NCI-H446 (cell line): ENCODE measurements at regions not wholly inside any gene's neighbourhood (a gene's known extent, or its start where the extent isn't known, plus 50 kb on each side); places are given as distances from the start of the nearest gene placed in this dataset.
"Not testable (repeated sequence)": the region's sequence is repeated elsewhere in the genome, so short reads cannot be mapped to it uniquely, and the experiment has no call there.

Source experiments
- DNase-seq, 2 experiments: peaks; one replicate each; lab custom pipeline; 2025; lab: John Stamatoyannopoulos, UW

GRCh38 chr3:102909904-102910303 lies 475.1 kb downstream of the ZPLD1 start:
- DNase-seq, result no peak

GRCh38 chr3:102916532-102916931 lies 481.7 kb downstream of the ZPLD1 start:
- no peak for DNase-seq

GRCh38 chr3:102926618-102927017 lies 491.8 kb downstream of the ZPLD1 start:
- no peak for DNase-seq

GRCh38 chr3:102933377-102933776 lies 498.6 kb downstream of the ZPLD1 start:
- no peak for DNase-seq

DNA sequence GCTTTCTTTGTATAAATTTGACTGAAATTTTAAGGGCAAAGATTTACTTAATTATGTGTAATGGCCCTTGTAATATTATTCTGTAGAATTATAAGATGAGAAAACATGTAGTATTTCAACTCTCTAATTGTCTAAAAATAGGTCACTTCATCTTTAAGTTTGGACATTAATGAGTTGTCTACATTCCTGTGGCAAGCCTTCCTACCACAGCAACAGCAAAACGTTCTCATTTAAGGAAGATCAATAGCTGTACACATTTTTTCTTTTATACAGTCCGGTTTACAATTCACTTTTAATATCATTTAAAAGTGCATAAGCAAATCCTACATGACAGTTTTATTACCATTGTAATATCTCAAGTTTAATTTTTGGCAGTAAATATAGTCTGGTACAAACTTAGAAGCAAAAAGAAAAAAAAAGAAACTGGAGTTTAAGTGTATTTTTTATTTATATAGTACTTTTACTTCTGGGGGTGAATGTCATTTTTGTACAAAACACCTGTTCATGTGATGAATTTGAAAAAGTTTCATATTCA lies 501.8 kb downstream of the ZPLD1 start:
- no peak for DNase-seq

GRCh38 chr3:102941786-102942185 lies 507.0 kb downstream of the ZPLD1 start:
- no peak for DNase-seq

- not testable (repeated sequence) for DNase-seq
Measured at GRCh38 chr3:102946445-102946844, 511.6 kb downstream of the ZPLD1 start.

GRCh38 chr3:102972350-102972749 lies 537.5 kb downstream of the ZPLD1 start:
- no peak for DNase-seq

DNA sequence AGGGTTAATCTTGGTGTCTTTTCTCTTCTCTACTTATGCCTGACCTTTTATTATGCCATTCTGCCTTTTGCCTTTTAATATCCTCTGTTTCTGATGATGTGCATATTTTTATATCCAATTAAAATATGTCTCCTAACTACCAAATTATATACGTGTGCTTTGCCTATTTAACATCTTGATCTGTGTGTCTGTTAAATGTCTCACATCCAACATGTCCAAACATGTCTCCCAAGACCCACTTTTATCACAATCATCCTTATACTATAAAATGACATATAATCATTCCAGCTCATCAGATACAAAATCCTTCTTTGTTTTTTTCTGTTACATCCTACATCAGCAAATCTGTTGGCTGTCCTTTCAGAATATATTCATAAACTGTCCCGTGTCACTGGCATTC lies 539.5 kb downstream of the ZPLD1 start:
- no peak for DNase-seq

- no peak for DNase-seq
Measured at GRCh38 chr3:102979191-102979590, 544.4 kb downstream of the ZPLD1 start.

DNA sequence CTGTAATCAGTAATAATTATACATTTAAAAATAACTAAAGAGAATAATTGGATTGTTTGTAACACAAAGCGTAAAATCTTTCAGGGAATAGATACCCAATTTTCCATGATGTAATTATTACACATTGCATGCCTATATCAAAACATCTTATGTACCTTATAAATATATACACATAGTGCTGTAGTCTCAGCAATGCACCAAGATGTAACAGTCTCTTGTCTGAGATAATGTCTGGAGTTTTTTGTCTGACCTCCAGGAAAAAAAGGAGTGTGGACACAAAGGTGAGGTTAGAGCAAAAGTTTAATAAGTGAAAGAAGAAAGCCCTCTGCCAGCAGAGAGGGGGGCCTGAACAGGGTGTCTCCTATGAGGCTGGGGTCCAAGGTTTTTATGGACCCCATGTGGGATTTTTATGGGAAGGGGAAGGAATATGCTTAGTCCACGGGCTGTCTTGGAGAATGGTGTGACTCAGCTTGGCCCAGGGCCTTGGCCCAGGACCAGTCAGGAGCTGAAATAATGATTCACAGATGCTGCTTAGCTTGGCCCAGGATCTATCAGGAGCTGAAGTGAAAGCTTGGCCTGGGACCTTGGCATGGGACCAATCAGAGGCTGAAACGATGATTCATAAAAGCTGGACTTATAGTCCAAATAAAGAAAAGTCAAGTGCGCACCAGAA lies 545.0 kb downstream of the ZPLD1 start:
- peak; percentile 77 to 91 for DNase-seq

DNA sequence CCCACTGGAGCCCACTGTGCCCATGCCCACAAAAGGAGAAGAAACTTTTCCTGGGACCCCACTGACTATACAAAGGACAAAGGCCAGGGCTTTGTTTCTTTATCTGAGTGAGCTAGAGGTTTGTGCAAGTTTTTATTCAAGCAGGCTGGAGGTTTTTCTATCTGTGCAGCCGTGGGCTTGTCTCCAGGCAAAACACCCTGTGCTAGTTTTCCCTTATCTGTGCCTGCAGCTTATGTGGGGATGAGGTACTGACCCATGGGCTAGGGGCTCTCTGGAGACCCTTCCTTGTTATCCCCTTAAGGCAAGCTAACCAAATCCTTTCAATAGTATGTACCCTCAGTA lies 545.5 kb downstream of the ZPLD1 start:
- DNase-seq, result no peak

DNA sequence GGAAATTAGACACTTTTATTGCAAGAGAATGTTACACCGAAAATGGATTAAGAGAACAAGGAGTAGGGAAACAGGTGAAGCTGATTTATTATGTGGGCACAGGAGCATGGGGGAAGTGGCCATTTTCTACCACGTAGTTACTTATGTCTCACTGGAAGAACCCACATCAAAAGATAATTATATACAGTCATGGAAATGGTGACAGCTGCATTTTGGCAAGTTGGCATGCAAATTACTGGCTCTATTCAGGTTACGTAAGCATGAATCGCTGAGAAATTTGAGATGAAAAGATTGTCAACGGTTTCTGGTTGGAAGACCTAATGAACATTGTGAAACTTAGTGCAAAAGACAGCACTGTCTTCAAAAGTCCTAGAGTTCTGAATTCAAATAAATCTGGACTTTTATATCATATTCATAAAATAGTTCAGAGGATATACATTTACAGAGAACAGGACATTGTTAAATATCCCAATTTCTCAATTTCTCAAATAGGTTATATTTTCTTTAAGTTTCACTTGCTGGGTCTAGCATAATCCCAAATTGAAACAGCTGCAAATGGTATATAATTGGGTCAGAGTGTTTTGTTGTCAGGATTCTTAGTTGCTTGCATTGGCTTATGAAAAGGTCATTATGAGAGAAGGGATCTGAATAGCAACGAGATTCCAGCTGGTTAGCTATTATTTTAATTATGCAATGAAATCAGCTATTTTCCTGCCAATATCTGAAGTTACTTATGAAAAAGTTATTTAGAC lies 567.8 kb downstream of the ZPLD1 start:
- DNase-seq, result peak in 1 of 2 experiments; percentile 44

- no peak for DNase-seq
Measured at GRCh38 chr3:103006526-103007183, 571.8 kb downstream of the ZPLD1 start.

GRCh38 chr3:103009609-103010008 lies 574.8 kb downstream of the ZPLD1 start:
- no peak for DNase-seq

DNA sequence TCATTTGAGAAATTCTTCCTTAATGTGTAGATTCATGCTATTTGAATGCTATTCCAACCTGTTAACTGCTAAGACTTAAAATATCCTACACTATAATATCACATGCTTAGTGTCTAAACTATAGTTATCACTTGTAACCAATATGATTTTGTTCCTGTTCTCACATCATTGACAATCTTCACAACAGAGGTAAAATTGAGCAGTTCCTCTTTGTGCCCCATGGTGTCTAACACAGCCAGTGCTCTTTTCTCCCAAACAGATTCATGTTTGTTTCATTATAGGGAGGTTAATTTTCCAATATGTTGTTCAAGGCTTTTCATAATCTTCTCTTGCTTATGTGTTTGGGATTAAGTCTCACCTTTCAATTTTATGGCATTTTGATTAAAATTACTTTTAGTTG lies 591.1 kb downstream of the ZPLD1 start:
- no peak for DNase-seq

- no peak for DNase-seq
Measured at GRCh38 chr3:103033841-103034240, 599.0 kb downstream of the ZPLD1 start.

DNA sequence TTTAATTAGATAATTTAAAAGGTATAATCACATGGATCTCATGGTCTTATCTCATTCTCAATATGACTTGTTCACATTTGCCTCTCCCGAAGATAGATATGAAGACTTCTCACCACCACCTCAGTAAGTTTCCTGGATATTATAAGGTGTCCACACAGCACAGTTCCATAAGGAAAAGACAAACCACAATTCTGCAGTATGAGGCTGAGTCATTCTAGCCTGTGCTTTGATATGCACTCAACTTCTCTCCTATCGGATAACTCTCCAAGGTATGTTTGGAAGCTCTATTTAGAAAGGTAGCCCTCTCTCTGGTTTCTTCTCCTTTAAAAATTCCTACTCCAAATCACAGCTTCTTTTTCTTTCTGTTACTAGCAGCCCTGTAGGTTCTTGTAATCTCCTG lies 612.8 kb downstream of the ZPLD1 start:
- DNase-seq, result no peak

- no peak for DNase-seq
Measured at GRCh38 chr3:103048068-103048722, 613.4 kb downstream of the ZPLD1 start.

DNA sequence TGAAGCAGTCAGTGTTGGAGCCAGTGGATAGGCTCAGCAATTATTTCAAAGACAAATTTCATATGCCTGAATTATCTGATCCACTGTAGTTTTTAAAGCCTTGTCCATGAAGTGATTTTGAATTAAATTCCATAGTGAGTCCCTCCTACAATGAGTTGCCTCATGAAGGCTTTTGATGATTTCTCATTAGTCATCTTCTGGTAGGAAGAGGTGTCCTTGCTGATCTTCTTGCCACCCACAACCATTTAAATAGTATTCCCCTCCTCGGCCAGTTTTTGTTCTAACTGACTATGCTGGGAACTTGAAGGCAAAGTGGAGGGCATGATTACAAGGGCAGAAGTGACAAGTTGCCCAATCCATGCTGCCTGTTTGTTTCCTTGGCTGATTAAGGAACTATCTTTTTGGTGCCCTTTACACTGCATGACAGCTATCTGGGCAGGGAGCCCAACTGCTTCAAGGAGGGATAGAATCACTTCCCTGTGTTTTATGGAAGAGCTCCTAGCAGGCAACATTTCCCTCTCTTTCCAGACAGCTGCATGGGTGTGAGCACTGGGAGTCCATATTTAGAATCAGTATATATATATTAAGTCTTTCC lies 617.5 kb downstream of the ZPLD1 start:
- DNase-seq, result peak in 1 of 2 experiments; percentile 42

DNA sequence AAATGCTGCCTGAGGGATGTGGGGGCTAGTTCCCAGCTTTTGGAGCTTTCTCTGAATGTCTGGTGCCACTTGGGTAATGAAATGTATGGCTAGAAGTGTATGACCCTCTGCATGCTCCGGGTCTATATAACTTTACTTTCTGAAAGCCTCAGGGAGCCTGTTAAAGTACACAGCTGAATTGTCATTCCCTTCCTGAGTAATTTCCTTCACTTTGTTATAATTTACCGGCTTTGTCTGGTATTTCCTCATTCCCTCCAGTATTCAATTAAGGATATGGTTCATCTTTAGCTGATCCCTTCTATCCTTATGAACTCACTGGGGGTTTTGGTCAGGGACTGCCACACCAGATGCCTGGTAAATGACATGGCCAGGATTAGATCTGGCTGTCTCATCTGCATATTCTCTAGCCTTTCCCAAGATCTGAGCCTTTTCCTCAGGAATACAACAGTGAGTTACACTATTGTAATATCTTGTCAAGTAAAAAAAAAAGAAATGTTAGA lies 620.3 kb downstream of the ZPLD1 start:
- DNase-seq, result no peak

DNA sequence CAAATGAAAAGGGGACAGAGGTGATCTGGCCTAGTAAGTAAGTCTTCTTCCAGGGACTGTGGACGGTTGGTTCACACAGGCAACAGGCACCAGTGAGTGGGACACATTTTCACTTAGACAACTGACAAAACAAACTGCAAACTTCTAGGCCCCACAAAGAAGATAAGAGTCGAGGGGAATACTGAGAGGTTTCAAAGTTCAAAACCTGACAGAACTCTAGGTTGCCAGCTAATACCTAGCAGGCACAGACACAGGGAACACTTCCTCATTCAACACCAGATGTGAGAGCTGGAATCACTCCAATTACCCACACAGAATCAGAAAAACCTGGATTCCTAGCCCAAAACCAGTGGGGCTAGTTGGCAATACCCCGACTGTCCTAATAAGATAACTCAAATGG lies 621.7 kb downstream of the ZPLD1 start:
- DNase-seq, result peak; percentile 15 to 51
